Stomach (tissue), 8 donors: ENCODE measurements at regions not wholly inside any gene's neighbourhood (a gene's known extent, or its start where the extent isn't known, plus 50 kb on each side); places are given as distances from the start of the nearest gene placed in this dataset.

ENCODE experiments used
- DNase-seq, 2 donors: peaks; one replicate each; pipeline versions ENCODE4 v3.0.0 to v3.0.0-alpha.2; 2013 to 2019
- H3K27ac ChIP-seq, 5 donors: fragments of 200-600 bp in 4 of 5; sonication (generic) in 4 of 5; one replicate each; pipeline ENCODE4 v1.5.1; 2013 to 2019; ENCODE audit warnings: mild to moderate bottlenecking in 1 of 5, moderate library complexity in 1 of 5
- H3K27me3 ChIP-seq, 3 donors: fragments of 200-600 bp; sonication (generic); one replicate each; pipeline ENCODE4 v1.5.1; 2017 to 2019; ENCODE audit warnings: mixed run types in 1 of 3
- H3K36me3 ChIP-seq, 4 donors: fragments of 200-600 bp; sonication (generic); 1 replicate in 3 of 4; 2 replicates in 1 of 4; pipeline ENCODE4 v1.5.1; 2016 to 2019
- H3K4me1 ChIP-seq, 4 donors: fragments of 200-600 bp; sonication (generic); one replicate each; pipeline ENCODE4 v1.5.1; 2016 to 2019
- H3K4me3 ChIP-seq, 4 donors: fragments of 200-600 bp; sonication (generic) in 3 of 4; one replicate each; pipeline ENCODE4 v1.5.1; 2016 to 2019; ENCODE audit warnings: mild to moderate bottlenecking in 1 of 4
- H3K9me3 ChIP-seq, 4 donors: fragments of 200-600 bp; sonication (generic); one replicate each; pipeline ENCODE4 v1.5.1; 2016 to 2019
- CTCF ChIP-seq, 7 experiments: fragments of 450-650 bp in 4 of 7; fragments of 200-600 bp in 3 of 7; sonication (generic) in 3 of 7; IDR thresholded peaks; one replicate each; pipeline ENCODE4 v1.5.1; 2016 to 2019; ENCODE audit warnings: antibody characterized with exemption in 7 of 7, control low read depth in 2 of 7, mild to moderate bottlenecking in 1 of 7
- EP300 ChIP-seq: sonication (generic); formaldehyde crosslinking; IDR thresholded peaks from one replicate; pipeline ENCODE4 v1.6.1; 2017; ENCODE audit warnings: antibody characterized with exemption
- POLR2A ChIP-seq, 4 donors: fragments of 450-650 bp; IDR thresholded peaks; one replicate each; pipeline ENCODE4 v1.6.1; 2016; ENCODE audit warnings: antibody characterized with exemption in 4 of 4, control low read depth in 2 of 4, mild to moderate bottlenecking in 1 of 4, moderate library complexity in 1 of 4
- POLR2AphosphoS5 ChIP-seq, 3 donors: sonication (generic); formaldehyde crosslinking; IDR thresholded peaks; one replicate each; pipeline ENCODE4 v1.6.1; 2016; ENCODE audit warnings: antibody characterized with exemption in 3 of 3
- WGBS, 5 donors: extraction: QIAGEN DNeasy Blood & Tissue Kit in 3 of 5; methylation state at CpG; one replicate each; pipeline versions ENCODE4 v1.1.5 to v1.1.7; 2013 to 2018; 5-methylcytosine and 5-hydroxymethylcytosine counted together
- intact Hi-C: fragments of 100-400 bp; cut with DNase I; formaldehyde crosslinking; loops from one replicate; pipeline ENCODE4 v1.15.1; 2023; ENCODE audit warnings: low total_unique reads
- donor health status: healthy with polysubstance abuse.
- donor health status: Bipolar disorder and iron deficiency.
- donor health status: healthy.

DNA sequence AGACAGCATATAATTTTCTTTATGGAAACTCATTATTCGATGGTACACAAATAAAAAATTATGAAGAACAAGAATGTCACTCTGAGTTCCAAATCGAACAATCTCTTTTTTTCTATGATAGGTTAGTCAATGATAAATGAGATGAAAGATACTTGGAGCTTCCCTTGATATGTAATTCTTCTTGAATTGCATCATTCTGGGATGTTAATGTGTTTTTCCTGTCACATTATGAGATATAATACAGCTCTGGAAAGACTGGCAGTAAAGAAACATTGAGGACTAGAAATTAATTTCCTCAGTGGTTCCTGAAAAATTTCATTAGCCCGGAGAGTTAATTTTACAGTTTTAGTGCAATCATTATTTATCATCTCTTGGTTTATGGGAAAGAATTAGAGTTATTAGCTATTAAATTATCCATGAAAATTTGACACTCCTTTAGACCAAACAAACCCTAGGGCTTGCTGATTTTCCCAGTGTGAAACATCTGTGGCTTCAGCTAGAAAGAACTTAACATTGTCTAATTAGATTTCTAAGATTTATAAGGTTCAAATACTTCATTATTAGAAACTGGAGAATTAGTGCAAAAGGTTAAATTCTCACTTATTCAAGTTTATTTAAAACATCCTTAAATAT lies 1546.6 kb upstream of the TENM3 start:
- TF ChIP-seq POLR2AphosphoS5 (IDR thresholded peaks at IDR 0.05) = no peak
- TF ChIP-seq EP300 = no peak
- no peak for TF ChIP-seq CTCF (IDR thresholded peaks at IDR 0.05)
- no peak for TF ChIP-seq POLR2A (IDR thresholded peaks at IDR 0.05)

GRCh38 chr4:180698550-180699195 lies 1544.5 kb upstream of the TENM3 start:
- intact Hi-C loops = no loop called here
- H3K27me3 ChIP-seq = no peaks in the 10 kb centered on the region
- H3K4me3 ChIP-seq = no peak overlapping the region
- TF ChIP-seq CTCF (IDR thresholded peaks at IDR 0.05) (no peak), EP300 (no peak), POLR2A (IDR thresholded peaks at IDR 0.05) (no peak), POLR2AphosphoS5 (IDR thresholded peaks at IDR 0.05) (no peak)
- peaks cover 0 to 6% (median 0%) of the 10 kb centered on the region in 4 donors for H3K9me3 ChIP-seq
- 80 to 91% (median 84%) methylated on average over 12 of the region's 12 CpGs for WGBS, 5 donors
- no peak overlapping the region for H3K27ac ChIP-seq
- H3K4me1 ChIP-seq = no peaks in the 10 kb centered on the region
- no peaks in the 10 kb centered on the region for H3K36me3 ChIP-seq
- DNase-seq = no peak

More for the DNA sequence above, 1546.6 kb upstream of the TENM3 start:
- Histone ChIP-seq H3K4me1 (no peaks in the 10 kb centered on the region), H3K36me3 (no peaks in the 10 kb centered on the region), H3K4me3 (no peak overlapping the region), H3K9me3 (peaks cover 0 to 6% (median 2%) of the 10 kb centered on the region in 4 donors), H3K27ac (no peak overlapping the region), H3K27me3 (no peaks in the 10 kb centered on the region)
- intact Hi-C loops = no loop called here
- DNase-seq = no peak
- 66 to 79% (median 75%) methylated on average over 3 of the region's 3 CpGs for WGBS, 5 donors

GRCh38 chr4:180706766-180707165 lies 1536.4 kb upstream of the TENM3 start:
- TF ChIP-seq POLR2A (IDR thresholded peaks at IDR 0.05) = no peak
- WGBS, 5 donors = 70 to 80% (median 73%) methylated on average over 2 of the region's 2 CpGs
- Histone ChIP-seq H3K27ac (no peak overlapping the region), H3K27me3 (no peaks in the 10 kb centered on the region), H3K36me3 (no peaks in the 10 kb centered on the region), H3K4me1 (no peaks in the 10 kb centered on the region), H3K4me3 (no peak overlapping the region), H3K9me3 (peaks cover 0 to 8% (median 3%) of the 10 kb centered on the region in 4 donors)
- intact Hi-C loops = no loop called here
- DNase-seq = no peak

DNA sequence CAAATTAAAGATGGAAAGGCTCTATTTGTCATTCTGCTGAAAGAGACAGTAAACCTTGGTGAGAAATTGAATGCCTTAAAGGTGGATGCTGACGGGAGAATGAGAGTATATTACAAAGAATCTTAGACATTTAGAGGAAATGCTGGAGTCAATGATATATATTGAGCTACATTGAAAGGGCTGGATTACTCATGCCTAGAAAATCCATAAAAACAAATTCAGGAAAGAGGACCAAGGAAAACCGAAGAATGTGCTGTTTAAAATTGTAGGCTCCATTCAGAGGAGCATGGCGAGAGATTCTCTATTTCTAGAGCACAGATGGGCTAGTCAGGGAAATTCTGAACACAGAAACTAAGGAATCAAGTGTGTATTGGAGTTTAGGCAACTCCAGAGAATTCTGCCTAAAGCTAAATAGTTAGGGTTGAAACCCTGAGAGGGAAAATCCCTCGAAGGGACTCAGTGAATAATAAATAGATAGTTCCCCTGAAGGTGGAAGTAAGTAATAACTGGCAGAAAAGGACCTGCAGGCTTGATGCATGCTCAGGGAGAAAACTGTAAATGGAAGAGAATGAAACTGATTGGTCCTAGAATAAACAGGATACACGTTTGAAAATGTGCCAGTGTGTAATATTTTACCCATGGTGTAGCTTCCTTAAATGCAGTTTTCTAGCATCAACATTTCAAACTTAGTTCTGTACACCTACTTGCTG lies 1532.4 kb upstream of the TENM3 start:
- Histone ChIP-seq H3K9me3 (peaks cover 0 to 8% (median 3%) of the 10 kb centered on the region in 4 donors), H3K36me3 (no peaks in the 10 kb centered on the region), H3K4me3 (no peak overlapping the region), H3K27me3 (no peaks in the 10 kb centered on the region), H3K4me1 (no peaks in the 10 kb centered on the region), H3K27ac (no peak overlapping the region)
- intact Hi-C loops = no loop called here
- TF ChIP-seq POLR2AphosphoS5 (IDR thresholded peaks at IDR 0.05) = no peak
- TF ChIP-seq CTCF (IDR thresholded peaks at IDR 0.05) = no peak
- TF ChIP-seq POLR2A (IDR thresholded peaks at IDR 0.05) = no peak
- TF ChIP-seq EP300 = no peak
- 54 to 70% (median 61%) methylated on average over 5 of the region's 5 CpGs for WGBS, 5 donors
- DNase-seq = no peak
